ENCODE measurements at regions not wholly inside any gene's neighbourhood (a gene's known extent, or its start where the extent isn't known, plus 50 kb on each side); places are given as distances from the start of the nearest gene placed in this dataset.

DNA sequence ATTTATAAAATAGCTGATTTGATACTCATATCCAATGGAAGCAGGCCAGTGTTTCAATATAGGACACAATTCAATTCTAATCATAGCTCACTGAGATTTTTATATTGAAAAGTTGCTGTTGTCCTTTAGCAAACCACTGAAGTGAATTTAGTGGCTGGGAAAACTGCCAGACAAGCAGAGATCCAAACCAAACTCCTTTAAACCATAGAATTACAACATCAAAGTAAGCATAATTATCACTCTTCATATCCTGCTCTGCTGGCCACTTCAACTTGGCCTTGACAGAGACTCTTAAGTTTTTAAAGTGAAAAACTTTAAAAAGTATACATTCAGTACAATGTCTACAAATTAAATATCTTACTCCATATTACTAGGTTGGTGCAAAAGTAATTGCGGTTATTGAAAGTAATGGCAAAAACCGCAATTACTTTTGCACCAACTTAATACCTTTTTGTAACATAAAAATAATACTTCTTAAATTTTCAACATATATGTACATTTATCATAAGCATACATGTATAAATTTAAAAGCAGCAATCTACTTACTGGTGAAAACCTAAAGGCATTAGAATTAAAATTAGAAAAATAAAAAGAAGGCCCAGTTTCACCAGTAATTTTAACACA is 433.0 kb downstream of the PCDH10 start:
- Histone ChIP-seq H3K4me1 (ENCODE audit: control insufficient read depth, insufficient read depth, low read length) (no peaks in the 10 kb centered on the region), H4K91ac (ENCODE audit: insufficient read depth, low read depth, low read length) (no peak overlapping the region), H3K36me3 (ENCODE audit: control insufficient read depth, insufficient read depth, low read length) (no peaks in the 10 kb centered on the region), H3K14ac (replicated peaks; ENCODE audit: low read depth, low read length) (no peak overlapping the region), H3K9me1 (ENCODE audit: insufficient read depth, low read length) (no peaks in the 10 kb centered on the region), H2AK5ac (ENCODE audit: low read depth, low read length) (no peak overlapping the region), H3K4me3 (ENCODE audit: insufficient read depth, low read depth, low read length) (no peak overlapping the region), H3K23ac (ENCODE audit: low read depth, low read length) (no peak overlapping the region), H3K9me3 (ENCODE audit: control insufficient read depth, insufficient read depth, low read length) (peaks cover 7% of the 10 kb centered on the region; the same call in 1 of the 2 replicates), H4K20me1 (ENCODE audit: insufficient read depth, low read length) (no peaks in the 10 kb centered on the region), H2BK20ac (ENCODE audit: low read depth, low read length) (no peak overlapping the region), H4K5ac (ENCODE audit: low read depth, low read length) (no peak overlapping the region), H3K27ac (ENCODE audit: insufficient read depth, low read length) (no peak overlapping the region), H3K4me2 (ENCODE audit: low read depth, low read length) (no peak overlapping the region), H3K18ac (ENCODE audit: low read depth, low read length) (no peak overlapping the region), H3K27me3 (ENCODE audit: control insufficient read depth, insufficient read depth, low read length) (no peaks in the 10 kb centered on the region), H2BK15ac (ENCODE audit: low read depth, low read length) (no peak overlapping the region), H3K4ac (ENCODE audit: low read depth, low read length) (no peak overlapping the region), H3K79me1 (ENCODE audit: low read depth in 1 of 2, low read length in 2 of 2) (no peaks in the 10 kb centered on the region), H2BK5ac (ENCODE audit: low read depth, low read length, poor library complexity, severe bottlenecking) (no peak overlapping the region), H2AK9ac (replicated peaks; ENCODE audit: low read depth, low read length, poor library complexity) (no peak overlapping the region), H2AFZ (replicated peaks; ENCODE audit: low read length, poor library complexity) (no peak overlapping the region), H2BK120ac (ENCODE audit: low read depth, low read length) (no peak overlapping the region), H4K8ac (ENCODE audit: low read depth in 2 of 2, low read length in 2 of 2) (no peak overlapping the region), H3K9ac (ENCODE audit: low read depth, low read length) (no peak overlapping the region), H3K56ac (ENCODE audit: extremely low read depth, insufficient read depth, low read length) (no peak overlapping the region)
- CTCF ChIA-PET: no interaction called here
- intact Hi-C loops (cut with micrococcal nuclease): no loop called here
- ATAC-seq (ENCODE audit: low read depth) (no peak), DNase-seq (no peak)
- POLR2A ChIA-PET (ENCODE audit: unreplicated experiment): no interaction called here
- WGBS, 2 experiments (ENCODE audit: extremely low coverage in 2 of 2, insufficient read length in 1 of 2): no CpG with 5 or more reads among the region's 2 CpGs
- BruUV-seq (replicated peaks): no TSS peak
- TF ChIP-seq SMC3 (IDR thresholded peaks at IDR 0.05; ENCODE audit: low read depth, low read length) (no peak), BHLHE40 (IDR thresholded peaks at IDR 0.05; ENCODE audit: low read depth, low read length) (no peak), MAFK (IDR thresholded peaks at IDR 0.05; ENCODE audit: low read depth, low read length) (no peak), MAZ (IDR thresholded peaks at IDR 0.05; ENCODE audit: borderline replicate concordance, low read depth, low read length) (no peak), CHD1 (IDR thresholded peaks at IDR 0.05; ENCODE audit: low read depth, low read length) (no peak), MXI1 (IDR thresholded peaks at IDR 0.05; ENCODE audit: borderline replicate concordance, low read depth, low read length) (no peak), POLR2A (IDR thresholded peaks at IDR 0.05; ENCODE audit: low read depth, low read length) (no peak), NFE2L2 (IDR thresholded peaks at IDR 0.05; ENCODE audit: low read depth, low read length) (no peak), RFX5 (IDR thresholded peaks at IDR 0.05; ENCODE audit: low read depth, low read length) (no peak), RAD21 (IDR thresholded peaks at IDR 0.05; ENCODE audit: low read length) (no peak), FOS (IDR thresholded peaks at IDR 0.05; ENCODE audit: low read depth, low read length) (no peak), RCOR1 (IDR thresholded peaks at IDR 0.05; ENCODE audit: insufficient replicate concordance, low read length) (no peak), CEBPB (IDR thresholded peaks at IDR 0.05; ENCODE audit: low read depth, low read length) (no peak)
- TF ChIP-seq, protein P1, sequence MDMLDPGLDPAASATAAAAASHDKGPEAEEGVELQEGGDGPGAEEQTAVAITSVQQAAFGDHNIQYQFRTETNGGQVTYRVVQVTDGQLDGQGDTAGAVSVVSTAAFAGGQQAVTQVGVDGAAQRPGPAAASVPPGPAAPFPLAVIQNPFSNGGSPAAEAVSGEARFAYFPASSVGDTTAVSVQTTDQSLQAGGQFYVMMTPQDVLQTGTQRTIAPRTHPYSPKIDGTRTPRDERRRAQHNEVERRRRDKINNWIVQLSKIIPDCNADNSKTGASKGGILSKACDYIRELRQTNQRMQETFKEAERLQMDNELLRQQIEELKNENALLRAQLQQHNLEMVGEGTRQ (IDR thresholded peaks at IDR 0.05; ENCODE audit: low read depth, low read length): no peak
- TF ChIP-seq, protein P2, sequence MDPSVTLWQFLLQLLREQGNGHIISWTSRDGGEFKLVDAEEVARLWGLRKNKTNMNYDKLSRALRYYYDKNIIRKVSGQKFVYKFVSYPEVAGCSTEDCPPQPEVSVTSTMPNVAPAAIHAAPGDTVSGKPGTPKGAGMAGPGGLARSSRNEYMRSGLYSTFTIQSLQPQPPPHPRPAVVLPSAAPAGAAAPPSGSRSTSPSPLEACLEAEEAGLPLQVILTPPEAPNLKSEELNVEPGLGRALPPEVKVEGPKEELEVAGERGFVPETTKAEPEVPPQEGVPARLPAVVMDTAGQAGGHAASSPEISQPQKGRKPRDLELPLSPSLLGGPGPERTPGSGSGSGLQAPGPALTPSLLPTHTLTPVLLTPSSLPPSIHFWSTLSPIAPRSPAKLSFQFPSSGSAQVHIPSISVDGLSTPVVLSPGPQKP (IDR thresholded peaks at IDR 0.05; ENCODE audit: borderline replicate concordance, low read depth, low read length): no peak
- TF ChIP-seq, protein P3, sequence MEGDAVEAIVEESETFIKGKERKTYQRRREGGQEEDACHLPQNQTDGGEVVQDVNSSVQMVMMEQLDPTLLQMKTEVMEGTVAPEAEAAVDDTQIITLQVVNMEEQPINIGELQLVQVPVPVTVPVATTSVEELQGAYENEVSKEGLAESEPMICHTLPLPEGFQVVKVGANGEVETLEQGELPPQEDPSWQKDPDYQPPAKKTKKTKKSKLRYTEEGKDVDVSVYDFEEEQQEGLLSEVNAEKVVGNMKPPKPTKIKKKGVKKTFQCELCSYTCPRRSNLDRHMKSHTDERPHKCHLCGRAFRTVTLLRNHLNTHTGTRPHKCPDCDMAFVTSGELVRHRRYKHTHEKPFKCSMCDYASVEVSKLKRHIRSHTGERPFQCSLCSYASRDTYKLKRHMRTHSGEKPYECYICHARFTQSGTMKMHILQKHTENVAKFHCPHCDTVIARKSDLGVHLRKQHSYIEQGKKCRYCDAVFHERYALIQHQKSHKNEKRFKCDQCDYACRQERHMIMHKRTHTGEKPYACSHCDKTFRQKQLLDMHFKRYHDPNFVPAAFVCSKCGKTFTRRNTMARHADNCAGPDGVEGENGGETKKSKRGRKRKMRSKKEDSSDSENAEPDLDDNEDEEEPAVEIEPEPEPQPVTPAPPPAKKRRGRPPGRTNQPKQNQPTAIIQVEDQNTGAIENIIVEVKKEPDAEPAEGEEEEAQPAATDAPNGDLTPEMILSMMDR (conservative IDR thresholded peaks at IDR 0.05; ENCODE audit: low read depth, low read length): no peak
- in situ Hi-C loops (cut with MboI; ENCODE audit: low sequenced_read_pairs): no loop called here
- dilution Hi-C loops (cut with HindIII; ENCODE audit: low sequenced_read_pairs, unreplicated experiment): no loop called here

All from IMR-90 (cell line).